Uterus (tissue), 2 donors: ENCODE measurements at regions not wholly inside any gene's neighbourhood (a gene's known extent, or its start where the extent isn't known, plus 50 kb on each side); places are given as distances from the start of the nearest gene placed in this dataset.

Experiments
- CTCF ChIP-seq, 4 experiments: fragments of 200-600 bp in 2 of 4; fragments of 450-650 bp in 2 of 4; sonication (generic) in 2 of 4; IDR thresholded peaks; one replicate each; pipeline ENCODE4 v1.5.1; 2016 to 2019; ENCODE audit warnings: antibody characterized with exemption in 4 of 4, mild to moderate bottlenecking in 2 of 4, moderate library complexity in 1 of 4
- POLR2A ChIP-seq, 2 donors: fragments of 450-650 bp; IDR thresholded peaks; one replicate each; pipeline ENCODE4 v1.6.1; 2016; ENCODE audit warnings: antibody characterized with exemption in 2 of 2, mild to moderate bottlenecking in 1 of 2, moderate library complexity in 1 of 2

- TF ChIP-seq POLR2A (IDR thresholded peaks at IDR 0.05) (no peak), CTCF (IDR thresholded peaks at IDR 0.05) (no peak)
Observed at GRCh38 chr5:61887271-61887670, 418.7 kb upstream of the KIF2A start.
